Liver (tissue), 8 donors: ENCODE measurements at regions not wholly inside any gene's neighbourhood (a gene's known extent, or its start where the extent isn't known, plus 50 kb on each side); places are given as distances from the start of the nearest gene placed in this dataset.

Source experiments
- DNase-seq: peaks from one replicate; pipeline ENCODE4 v3.0.0-alpha.2; 2017; ENCODE audit warnings: low spot score
- H3K27ac ChIP-seq, 2 donors: one replicate each; pipeline ENCODE4 v1.7.0; 2013; ENCODE audit warnings: inconsistent platforms in 2 of 2, low read length in 2 of 2, control low read depth in 1 of 2, low read depth in 1 of 2, mild to moderate bottlenecking in 1 of 2
- H3K27me3 ChIP-seq, 4 donors: one replicate each; pipeline versions ENCODE4 v1.6.1 to v1.7.0; 2013; ENCODE audit warnings: low read length in 3 of 4, inconsistent platforms in 1 of 4, mild to moderate bottlenecking in 1 of 4, moderate library complexity in 1 of 4; ENCODE audit not compliant: control insufficient read depth in 4 of 4, insufficient read depth in 4 of 4
- H3K36me3 ChIP-seq, 4 donors: one replicate each; pipeline versions ENCODE4 v1.6.1 to v1.7.0; 2013; ENCODE audit warnings: low read length in 3 of 4, mild to moderate bottlenecking in 3 of 4, low read depth in 1 of 4, moderate library complexity in 1 of 4; ENCODE audit not compliant: control insufficient read depth in 4 of 4, insufficient read depth in 3 of 4
- H3K4me1 ChIP-seq, 4 donors: one replicate each; pipeline versions ENCODE4 v1.6.1 to v1.7.0; 2013; ENCODE audit warnings: low read length in 3 of 4, mild to moderate bottlenecking in 3 of 4, moderate library complexity in 1 of 4; ENCODE audit not compliant: control insufficient read depth in 4 of 4, insufficient read depth in 4 of 4
- H3K4me3 ChIP-seq, 3 donors: one replicate each; pipeline versions ENCODE4 v1.6.1 to v1.7.0; 2013; ENCODE audit warnings: low read length in 3 of 3, control low read depth in 1 of 3, low read depth in 1 of 3, mild to moderate bottlenecking in 1 of 3
- H3K9ac ChIP-seq, 2 donors: one replicate each; pipeline ENCODE4 v1.7.0; 2013; ENCODE audit warnings: low read length in 2 of 2, mild to moderate bottlenecking in 2 of 2, moderate library complexity in 2 of 2, control low read depth in 1 of 2, low read depth in 1 of 2
- H3K9me3 ChIP-seq, 4 donors: one replicate each; pipeline versions ENCODE4 v1.6.1 to v1.7.0; 2013; ENCODE audit warnings: low read length in 3 of 4; ENCODE audit not compliant: control insufficient read depth in 4 of 4
- EGR1 ChIP-seq, 2 donors: IDR thresholded peaks; 2 replicates each; pipeline ENCODE4 v1.6.1; 2016 to 2018; ENCODE audit warnings: antibody characterized with exemption in 2 of 2, low read depth in 2 of 2
- FOXA1 ChIP-seq: IDR thresholded peaks from 2 replicates; pipeline ENCODE4 v1.6.1; 2016; ENCODE audit warnings: antibody characterized with exemption
- HNF4A ChIP-seq, 2 donors: conservative IDR thresholded peaks; 2 replicates each; pipeline ENCODE4 v1.6.1; 2016; ENCODE audit warnings: antibody characterized with exemption in 2 of 2, mild to moderate bottlenecking in 2 of 2
- HNF4G ChIP-seq: IDR thresholded peaks from 2 replicates; pipeline ENCODE4 v1.6.1; 2016; ENCODE audit warnings: antibody characterized with exemption
- RXRA ChIP-seq, 2 donors: IDR thresholded peaks; 2 replicates each; pipeline ENCODE4 v1.6.1; 2017 to 2018; ENCODE audit warnings: antibody characterized with exemption in 2 of 2, mild to moderate bottlenecking in 1 of 2
- SP1 ChIP-seq: IDR thresholded peaks from 2 replicates; pipeline ENCODE4 v1.6.1; 2018; ENCODE audit warnings: antibody characterized with exemption, mild to moderate bottlenecking
- YY1 ChIP-seq: IDR thresholded peaks from 2 replicates; pipeline ENCODE4 v1.6.1; 2016; ENCODE audit warnings: antibody characterized with exemption, mild to moderate bottlenecking
- WGBS: extraction: QIAGEN DNeasy Blood & Tissue Kit; methylation state at CpG from one replicate; pipeline ENCODE4 v1.1.7; 2013; 5-methylcytosine and 5-hydroxymethylcytosine counted together
- TF ChIP-seq, protein P1 (sequence below): IDR thresholded peaks from 2 replicates; pipeline ENCODE4 v1.6.1; 2016; ENCODE audit warnings: antibody characterized with exemption
- TF ChIP-seq, protein P2 (sequence below): IDR thresholded peaks from 2 replicates; pipeline ENCODE4 v1.6.1; 2016; ENCODE audit warnings: antibody characterized with exemption, mild to moderate bottlenecking
- TF ChIP-seq, protein P3 (sequence below): fragments of 150-350 bp; IDR thresholded peaks from 2 replicates; pipeline ENCODE4 v1.5.1; 2017; ENCODE audit warnings: improper control_type of control experiment, low read depth, low read length; ENCODE audit not compliant: missing input control
- donor health status: healthy.
- donor health status: healthy.
- donor health status: healthy.
- donor health status: healthy.
- donor health status: healthy.

DNA sequence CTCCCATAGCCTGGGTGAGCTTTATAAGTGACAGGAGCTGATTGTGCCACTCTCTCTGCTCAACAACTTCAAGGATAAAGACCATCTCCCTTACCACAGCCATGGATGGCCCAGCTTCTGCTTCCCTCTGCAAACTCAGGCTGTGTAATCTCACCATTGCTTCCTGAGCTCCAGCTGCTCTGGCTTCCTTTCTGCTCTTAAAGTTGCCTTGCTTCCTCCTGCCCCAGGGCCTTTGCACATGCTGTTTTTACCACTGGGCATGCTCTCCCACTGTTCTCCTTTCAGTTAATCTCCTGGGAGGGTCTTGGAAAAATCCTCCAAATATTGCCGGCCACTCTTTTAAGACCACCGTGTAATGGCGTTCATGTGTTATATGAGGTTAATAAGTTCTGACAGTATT, 265.1 kb upstream of the C16orf82 start:
- TF ChIP-seq, protein P1, sequence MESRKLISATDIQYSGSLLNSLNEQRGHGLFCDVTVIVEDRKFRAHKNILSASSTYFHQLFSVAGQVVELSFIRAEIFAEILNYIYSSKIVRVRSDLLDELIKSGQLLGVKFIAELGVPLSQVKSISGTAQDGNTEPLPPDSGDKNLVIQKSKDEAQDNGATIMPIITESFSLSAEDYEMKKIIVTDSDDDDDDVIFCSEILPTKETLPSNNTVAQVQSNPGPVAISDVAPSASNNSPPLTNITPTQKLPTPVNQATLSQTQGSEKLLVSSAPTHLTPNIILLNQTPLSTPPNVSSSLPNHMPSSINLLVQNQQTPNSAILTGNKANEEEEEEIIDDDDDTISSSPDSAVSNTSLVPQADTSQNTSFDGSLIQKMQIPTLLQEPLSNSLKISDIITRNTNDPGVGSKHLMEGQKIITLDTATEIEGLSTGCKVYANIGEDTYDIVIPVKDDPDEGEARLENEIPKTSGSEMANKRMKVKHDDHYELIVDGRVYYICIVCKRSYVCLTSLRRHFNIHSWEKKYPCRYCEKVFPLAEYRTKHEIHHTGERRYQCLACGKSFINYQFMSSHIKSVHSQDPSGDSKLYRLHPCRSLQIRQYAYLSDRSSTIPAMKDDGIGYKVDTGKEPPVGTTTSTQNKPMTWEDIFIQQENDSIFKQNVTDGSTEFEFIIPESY, result no peak
- TF ChIP-seq SP1 (no peak), HNF4G (no peak), HNF4A (conservative IDR thresholded peaks at IDR 0.05) (no peak)
- TF ChIP-seq, protein P2, sequence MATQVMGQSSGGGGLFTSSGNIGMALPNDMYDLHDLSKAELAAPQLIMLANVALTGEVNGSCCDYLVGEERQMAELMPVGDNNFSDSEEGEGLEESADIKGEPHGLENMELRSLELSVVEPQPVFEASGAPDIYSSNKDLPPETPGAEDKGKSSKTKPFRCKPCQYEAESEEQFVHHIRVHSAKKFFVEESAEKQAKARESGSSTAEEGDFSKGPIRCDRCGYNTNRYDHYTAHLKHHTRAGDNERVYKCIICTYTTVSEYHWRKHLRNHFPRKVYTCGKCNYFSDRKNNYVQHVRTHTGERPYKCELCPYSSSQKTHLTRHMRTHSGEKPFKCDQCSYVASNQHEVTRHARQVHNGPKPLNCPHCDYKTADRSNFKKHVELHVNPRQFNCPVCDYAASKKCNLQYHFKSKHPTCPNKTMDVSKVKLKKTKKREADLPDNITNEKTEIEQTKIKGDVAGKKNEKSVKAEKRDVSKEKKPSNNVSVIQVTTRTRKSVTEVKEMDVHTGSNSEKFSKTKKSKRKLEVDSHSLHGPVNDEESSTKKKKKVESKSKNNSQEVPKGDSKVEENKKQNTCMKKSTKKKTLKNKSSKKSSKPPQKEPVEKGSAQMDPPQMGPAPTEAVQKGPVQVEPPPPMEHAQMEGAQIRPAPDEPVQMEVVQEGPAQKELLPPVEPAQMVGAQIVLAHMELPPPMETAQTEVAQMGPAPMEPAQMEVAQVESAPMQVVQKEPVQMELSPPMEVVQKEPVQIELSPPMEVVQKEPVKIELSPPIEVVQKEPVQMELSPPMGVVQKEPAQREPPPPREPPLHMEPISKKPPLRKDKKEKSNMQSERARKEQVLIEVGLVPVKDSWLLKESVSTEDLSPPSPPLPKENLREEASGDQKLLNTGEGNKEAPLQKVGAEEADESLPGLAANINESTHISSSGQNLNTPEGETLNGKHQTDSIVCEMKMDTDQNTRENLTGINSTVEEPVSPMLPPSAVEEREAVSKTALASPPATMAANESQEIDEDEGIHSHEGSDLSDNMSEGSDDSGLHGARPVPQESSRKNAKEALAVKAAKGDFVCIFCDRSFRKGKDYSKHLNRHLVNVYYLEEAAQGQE, result no peak
- TF ChIP-seq, protein P3, sequence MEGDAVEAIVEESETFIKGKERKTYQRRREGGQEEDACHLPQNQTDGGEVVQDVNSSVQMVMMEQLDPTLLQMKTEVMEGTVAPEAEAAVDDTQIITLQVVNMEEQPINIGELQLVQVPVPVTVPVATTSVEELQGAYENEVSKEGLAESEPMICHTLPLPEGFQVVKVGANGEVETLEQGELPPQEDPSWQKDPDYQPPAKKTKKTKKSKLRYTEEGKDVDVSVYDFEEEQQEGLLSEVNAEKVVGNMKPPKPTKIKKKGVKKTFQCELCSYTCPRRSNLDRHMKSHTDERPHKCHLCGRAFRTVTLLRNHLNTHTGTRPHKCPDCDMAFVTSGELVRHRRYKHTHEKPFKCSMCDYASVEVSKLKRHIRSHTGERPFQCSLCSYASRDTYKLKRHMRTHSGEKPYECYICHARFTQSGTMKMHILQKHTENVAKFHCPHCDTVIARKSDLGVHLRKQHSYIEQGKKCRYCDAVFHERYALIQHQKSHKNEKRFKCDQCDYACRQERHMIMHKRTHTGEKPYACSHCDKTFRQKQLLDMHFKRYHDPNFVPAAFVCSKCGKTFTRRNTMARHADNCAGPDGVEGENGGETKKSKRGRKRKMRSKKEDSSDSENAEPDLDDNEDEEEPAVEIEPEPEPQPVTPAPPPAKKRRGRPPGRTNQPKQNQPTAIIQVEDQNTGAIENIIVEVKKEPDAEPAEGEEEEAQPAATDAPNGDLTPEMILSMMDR, result no peak
- Histone ChIP-seq H3K9ac (no peak overlapping the region), H3K4me1 (no peaks in the 10 kb centered on the region), H3K36me3 (no peaks in the 10 kb centered on the region), H3K27me3 (peaks cover 0 to 5% (median 1%) of the 10 kb centered on the region in 4 donors), H3K27ac (no peak overlapping the region), H3K9me3 (no peaks in the 10 kb centered on the region), H3K4me3 (no peak overlapping the region)
- no peak for DNase-seq
- 89% methylated on average over 3 of the region's 3 CpGs for WGBS

DNA sequence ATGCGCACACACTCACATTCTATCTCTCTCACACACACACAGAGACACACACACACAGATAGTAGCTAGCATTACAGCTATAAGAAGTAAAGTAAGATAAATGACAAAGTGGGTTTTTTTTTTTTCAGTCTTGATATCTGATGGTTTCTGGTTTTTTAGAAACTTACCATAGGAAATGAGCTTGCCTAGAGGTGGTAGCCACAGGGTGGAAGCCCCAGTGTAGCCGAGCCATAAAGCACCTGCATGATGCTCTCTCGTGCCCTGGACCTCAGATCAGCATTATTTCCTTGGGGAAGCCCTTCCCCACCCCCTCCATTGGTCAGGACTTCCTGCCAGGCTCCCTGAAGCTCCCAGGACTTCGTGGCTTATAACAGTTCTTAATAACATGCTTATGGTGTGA, 264.3 kb upstream of the C16orf82 start:
- H3K27ac ChIP-seq, result no peak overlapping the region
- WGBS, result 21% methylated on average over 4 of the region's 4 CpGs
- H3K36me3 ChIP-seq, result no peaks in the 10 kb centered on the region
- TF ChIP-seq SP1 (no peak), FOXA1 (no peak), YY1 (no peak), RXRA (IDR thresholded peaks at IDR 0.05) (no peak), EGR1 (IDR thresholded peaks at IDR 0.05; ENCODE audit: low read depth in 2 of 2) (no peak)
- TF ChIP-seq, protein P1, result no peak
- DNase-seq, result no peak
- H3K27me3 ChIP-seq, result peaks cover 0 to 5% (median under 1%) of the 10 kb centered on the region in 4 donors
- H3K9me3 ChIP-seq, result no peaks in the 10 kb centered on the region
- H3K4me3 ChIP-seq, result no peak overlapping the region
- no peak overlapping the region for H3K9ac ChIP-seq
- H3K4me1 ChIP-seq, result no peaks in the 10 kb centered on the region
